Peyer's patch (tissue), 4 donors: ENCODE measurements at regions not wholly inside any gene's neighbourhood (a gene's known extent, or its start where the extent isn't known, plus 50 kb on each side); places are given as distances from the start of the nearest gene placed in this dataset.

Experiments
- DNase-seq, 3 donors: peaks; one replicate each; pipeline ENCODE4 v3.0.0-alpha.2; 2017 to 2019
- H3K27ac ChIP-seq, 4 donors: fragments of 200-600 bp; sonication (generic); one replicate each; pipeline ENCODE4 v1.5.1; 2016 to 2019
- H3K27me3 ChIP-seq, 2 donors: fragments of 200-600 bp; sonication (generic); one replicate each; pipeline ENCODE4 v1.5.1; 2019
- H3K36me3 ChIP-seq, 3 donors: fragments of 200-600 bp; sonication (generic); one replicate each; pipeline ENCODE4 v1.5.1; 2016 to 2019
- H3K4me1 ChIP-seq, 4 donors: fragments of 200-600 bp; sonication (generic); one replicate each; pipeline ENCODE4 v1.5.1; 2016 to 2019
- H3K4me3 ChIP-seq, 4 donors: fragments of 200-600 bp; sonication (generic); 1 replicate in 3 of 4; 2 replicates in 1 of 4; pipeline ENCODE4 v1.5.1; 2016 to 2019; ENCODE audit warnings: mild to moderate bottlenecking in 1 of 4
- H3K9me3 ChIP-seq, 4 donors: fragments of 200-600 bp; sonication (generic); one replicate each; pipeline ENCODE4 v1.5.1; 2016 to 2019; ENCODE audit warnings: mild to moderate bottlenecking in 1 of 4
- CTCF ChIP-seq, 6 experiments: fragments of 450-650 bp in 4 of 6; fragments of 200-600 bp in 2 of 6; sonication (generic) in 1 of 6; IDR thresholded peaks; one replicate each; pipeline ENCODE4 v1.5.1; 2017 to 2019; ENCODE audit warnings: antibody characterized with exemption in 6 of 6, mild to moderate bottlenecking in 3 of 6, moderate library complexity in 1 of 6
- POLR2A ChIP-seq, 2 donors: fragments of 450-650 bp; IDR thresholded peaks; one replicate each; pipeline ENCODE4 v1.5.1; 2017; ENCODE audit warnings: antibody characterized with exemption in 2 of 2, mild to moderate bottlenecking in 2 of 2, moderate library complexity in 2 of 2

- Histone ChIP-seq H3K4me1 (peaks cover 0 to 37% (median 6%) of the 10 kb centered on the region in 4 donors), H3K27ac (peak overlapping the region in 3 of 4 donors; percentile 38 to 97 (median 45)), H3K27me3 (no peaks in the 10 kb centered on the region), H3K36me3 (no peaks in the 10 kb centered on the region), H3K9me3 (no peaks in the 10 kb centered on the region), H3K4me3 (no peak overlapping the region)
- TF ChIP-seq POLR2A (IDR thresholded peaks at IDR 0.05) = no peak
- no peak for TF ChIP-seq CTCF (IDR thresholded peaks at IDR 0.05)
- DNase-seq = no peak
Observed at GRCh38 chr18:22344445-22344844, 73.3 kb downstream of the CTAGE1 start.

GRCh38 chr18:22343613-22344012 lies 74.1 kb downstream of the CTAGE1 start:
- Histone ChIP-seq H3K27me3 (no peaks in the 10 kb centered on the region), H3K27ac (peak overlapping the region in 3 of 4 donors; percentile 37 to 57 (median 40)), H3K9me3 (no peaks in the 10 kb centered on the region), H3K36me3 (no peaks in the 10 kb centered on the region), H3K4me3 (no peak overlapping the region), H3K4me1 (peaks cover 0 to 29% (median 6%) of the 10 kb centered on the region in 4 donors)
- TF ChIP-seq POLR2A (IDR thresholded peaks at IDR 0.05) = no peak
- no peak for TF ChIP-seq CTCF (IDR thresholded peaks at IDR 0.05)
- DNase-seq = no peak

- Histone ChIP-seq H3K27ac (peak overlapping the region; percentile 1 to 57 (median 41)), H3K4me1 (peaks cover 0 to 29% (median 6%) of the 10 kb centered on the region in 4 donors)
Observed at GRCh38 chr18:22342625-22343024, 75.1 kb downstream of the CTAGE1 start.

GRCh38 chr18:22340331-22340730 lies 77.4 kb downstream of the CTAGE1 start:
- no peak for DNase-seq
- H3K27ac ChIP-seq = no peak overlapping the region

More at GRCh38 chr18:22342625-22343024, 75.1 kb downstream of the CTAGE1 start:
- Histone ChIP-seq H3K4me3 (no peak overlapping the region), H3K27me3 (no peaks in the 10 kb centered on the region), H3K36me3 (no peaks in the 10 kb centered on the region), H3K9me3 (no peaks in the 10 kb centered on the region)
- peak in 2 of 3 donors; percentile 74 to 90 for DNase-seq
- TF ChIP-seq POLR2A (IDR thresholded peaks at IDR 0.05) (no peak), CTCF (IDR thresholded peaks at IDR 0.05) (no peak)

GRCh38 chr18:22339913-22340312 lies 77.8 kb downstream of the CTAGE1 start:
- H3K4me1 ChIP-seq = peaks cover 0 to 24% (median 1%) of the 10 kb centered on the region in 4 donors
- no peak for TF ChIP-seq CTCF (IDR thresholded peaks at IDR 0.05)
- TF ChIP-seq POLR2A (IDR thresholded peaks at IDR 0.05) = no peak
- H3K36me3 ChIP-seq = no peaks in the 10 kb centered on the region
- no peak overlapping the region for H3K4me3 ChIP-seq
- DNase-seq = no peak
- H3K27ac ChIP-seq = no peak overlapping the region
- H3K27me3 ChIP-seq = no peaks in the 10 kb centered on the region
- H3K9me3 ChIP-seq = no peaks in the 10 kb centered on the region

More at GRCh38 chr18:22340331-22340730, 77.4 kb downstream of the CTAGE1 start:
- Histone ChIP-seq H3K36me3 (no peaks in the 10 kb centered on the region), H3K27me3 (no peaks in the 10 kb centered on the region), H3K4me3 (no peak overlapping the region), H3K9me3 (no peaks in the 10 kb centered on the region), H3K4me1 (peaks cover 0 to 25% (median 1%) of the 10 kb centered on the region in 4 donors)
- TF ChIP-seq POLR2A (IDR thresholded peaks at IDR 0.05) (no peak), CTCF (IDR thresholded peaks at IDR 0.05) (no peak)

GRCh38 chr18:22337833-22338232 lies 79.9 kb downstream of the CTAGE1 start:
- Histone ChIP-seq H3K4me1 (peaks cover 0 to 21% (median 1%) of the 10 kb centered on the region in 4 donors), H3K9me3 (no peaks in the 10 kb centered on the region), H3K4me3 (no peak overlapping the region), H3K27me3 (no peaks in the 10 kb centered on the region), H3K27ac (no peak overlapping the region), H3K36me3 (no peaks in the 10 kb centered on the region)
- DNase-seq = no peak
- TF ChIP-seq CTCF (IDR thresholded peaks at IDR 0.05) (no peak), POLR2A (IDR thresholded peaks at IDR 0.05) (no peak)
